ENCODE measurements at regions not wholly inside any gene's neighbourhood (a gene's known extent, or its start where the extent isn't known, plus 50 kb on each side); places are given as distances from the start of the nearest gene placed in this dataset.

DNA sequence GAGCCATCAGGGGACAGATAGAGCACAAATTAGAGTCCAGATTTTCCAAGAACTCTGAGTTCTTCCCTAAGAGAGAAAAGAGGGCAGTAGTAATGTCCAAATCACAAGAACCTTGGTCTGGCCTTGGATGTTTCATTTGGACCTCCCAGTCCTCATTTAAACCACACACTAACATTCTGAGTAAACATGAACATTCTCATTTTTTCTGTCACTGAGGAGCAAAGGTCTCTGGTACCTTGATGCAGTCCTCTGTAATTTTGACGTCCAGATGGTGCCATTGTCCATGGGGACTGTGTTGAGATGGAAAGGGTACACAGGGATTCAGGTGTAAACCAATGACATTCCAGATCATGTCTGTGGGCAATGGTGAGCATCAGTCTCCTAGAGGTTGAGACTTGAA lies 225.4 kb upstream of the PHYHIPL start:
- Mint-ChIP-seq H3K4me1 (no peaks in the 10 kb centered on the region), H3K27ac (no peak overlapping the region), H3K27me3 (no peaks in the 10 kb centered on the region), H3K4me3 (no peak overlapping the region), H3K9me3 (peaks cover 0 to 2% (median 0%) of the 10 kb centered on the region in 3 donors), H3K36me3 (no peaks in the 10 kb centered on the region)

GRCh38 chr10:58951746-58952145 lies 224.7 kb upstream of the PHYHIPL start:
- no peaks in the 10 kb centered on the region for H3K9me3 Mint-ChIP-seq
- H3K36me3 Mint-ChIP-seq, result no peaks in the 10 kb centered on the region
- no peaks in the 10 kb centered on the region for H3K27me3 Mint-ChIP-seq
- no peak overlapping the region for H3K4me3 Mint-ChIP-seq
- H3K27ac Mint-ChIP-seq, result no peak overlapping the region
- no peaks in the 10 kb centered on the region for H3K4me1 Mint-ChIP-seq

- Mint-ChIP-seq H3K4me3 (no peak overlapping the region), H3K27ac (no peak overlapping the region), H3K9me3 (peaks cover 0 to under 1% (median 0%) of the 10 kb centered on the region in 3 donors), H3K4me1 (no peaks in the 10 kb centered on the region), H3K36me3 (no peaks in the 10 kb centered on the region), H3K27me3 (no peaks in the 10 kb centered on the region)
Measured at GRCh38 chr10:58952162-58952601, 224.3 kb upstream of the PHYHIPL start.

DNA sequence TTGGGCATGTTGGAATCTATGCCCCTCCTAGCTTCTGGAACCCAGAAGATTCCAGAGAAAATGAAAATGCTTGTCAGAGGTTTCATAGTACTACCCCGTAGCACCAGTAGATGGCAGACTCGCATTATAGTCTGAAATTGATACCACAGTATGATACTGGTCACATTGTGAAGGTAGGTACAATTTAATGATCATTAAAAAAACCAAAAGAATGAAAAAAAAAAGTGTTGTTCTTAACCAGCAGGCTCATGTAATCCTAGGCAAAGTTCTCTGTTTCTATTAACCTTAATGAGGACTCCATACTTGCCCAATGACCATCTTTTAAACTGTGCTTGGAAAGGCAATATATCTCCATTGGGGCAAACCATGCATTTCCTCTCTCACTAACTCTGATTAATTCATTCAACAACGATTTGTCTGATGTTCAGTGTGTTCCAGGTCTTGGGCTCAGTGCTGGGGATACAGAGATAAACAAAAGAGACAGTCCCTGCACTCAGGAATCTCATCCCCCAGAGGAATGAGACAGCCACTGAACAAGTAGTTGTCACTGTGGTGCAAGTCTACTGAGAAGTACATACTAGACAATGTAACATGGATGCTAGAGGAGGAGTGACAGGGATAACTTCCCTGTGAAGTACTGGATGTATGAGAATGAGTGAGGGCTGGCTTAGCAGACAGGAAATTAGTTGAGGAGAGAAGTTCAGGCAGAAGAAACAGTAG lies 223.5 kb upstream of the PHYHIPL start:
- no peaks in the 10 kb centered on the region for H3K36me3 Mint-ChIP-seq
- H3K27ac Mint-ChIP-seq, result peak overlapping the region in 1 of 3 donors; percentile 57
- H3K4me3 Mint-ChIP-seq, result no peak overlapping the region
- no peaks in the 10 kb centered on the region for H3K4me1 Mint-ChIP-seq
- H3K9me3 Mint-ChIP-seq, result peaks cover 0 to 2% (median 0%) of the 10 kb centered on the region in 3 donors
- no peaks in the 10 kb centered on the region for H3K27me3 Mint-ChIP-seq

- H3K4me1 Mint-ChIP-seq, result no peaks in the 10 kb centered on the region
- H3K36me3 Mint-ChIP-seq, result no peaks in the 10 kb centered on the region
- peaks cover 0 to 2% (median 0%) of the 10 kb centered on the region in 3 donors for H3K9me3 Mint-ChIP-seq
- H3K27me3 Mint-ChIP-seq, result no peaks in the 10 kb centered on the region
- no peak overlapping the region for H3K4me3 Mint-ChIP-seq
- no peak overlapping the region for H3K27ac Mint-ChIP-seq
Measured at GRCh38 chr10:58954178-58954577, 222.3 kb upstream of the PHYHIPL start.

- peaks cover 0 to 2% (median 0%) of the 10 kb centered on the region in 3 donors for H3K9me3 Mint-ChIP-seq
- H3K4me3 Mint-ChIP-seq, result no peak overlapping the region
- H3K36me3 Mint-ChIP-seq, result no peaks in the 10 kb centered on the region
- no peak overlapping the region for H3K27ac Mint-ChIP-seq
- H3K4me1 Mint-ChIP-seq, result no peaks in the 10 kb centered on the region
- no peaks in the 10 kb centered on the region for H3K27me3 Mint-ChIP-seq
Measured at GRCh38 chr10:58955615-58956014, 220.8 kb upstream of the PHYHIPL start.

DNA sequence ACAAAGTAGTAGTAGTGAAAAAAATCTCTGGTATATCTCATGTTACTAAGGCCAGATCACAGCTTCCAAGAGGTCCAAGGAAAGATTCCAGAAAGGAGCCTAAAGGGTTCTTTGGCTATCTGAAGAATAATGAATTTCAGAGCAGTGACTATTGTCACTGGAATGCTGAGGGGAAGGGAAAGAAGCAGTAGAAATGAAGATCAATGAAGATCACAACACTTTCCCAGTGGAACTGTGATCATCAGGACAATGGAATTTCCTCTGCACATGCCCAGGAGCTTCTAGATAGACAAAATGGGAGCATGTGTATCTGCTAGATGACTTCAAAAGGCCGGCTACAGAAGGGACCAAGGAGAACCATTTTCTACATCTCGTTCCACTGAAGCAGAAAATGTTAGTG lies 219.5 kb upstream of the PHYHIPL start:
- H3K27me3 Mint-ChIP-seq, result no peaks in the 10 kb centered on the region
- no peaks in the 10 kb centered on the region for H3K4me1 Mint-ChIP-seq
- no peak overlapping the region for H3K4me3 Mint-ChIP-seq
- H3K27ac Mint-ChIP-seq, result no peak overlapping the region
- no peaks in the 10 kb centered on the region for H3K36me3 Mint-ChIP-seq
- H3K9me3 Mint-ChIP-seq, result peaks cover 0 to 3% (median 0%) of the 10 kb centered on the region in 3 donors

DNA sequence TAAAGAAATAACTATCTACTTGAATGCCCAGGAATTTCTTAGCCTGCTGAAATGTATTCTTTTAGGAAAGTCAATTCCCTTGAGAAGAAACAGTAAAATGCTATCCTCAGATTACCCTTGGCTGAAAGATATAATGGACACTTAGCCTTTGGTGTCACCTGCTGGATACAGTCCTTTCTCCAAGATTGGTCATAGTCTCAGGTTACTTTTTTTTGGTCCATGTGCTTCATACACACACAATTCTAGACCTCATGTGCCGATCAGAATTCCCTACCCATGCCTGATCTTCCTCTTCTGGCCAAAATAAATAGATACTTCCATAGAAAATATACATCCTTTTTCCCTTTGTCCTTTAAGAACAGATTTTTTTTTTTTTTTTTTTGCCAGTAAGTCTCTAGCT lies 218.9 kb upstream of the PHYHIPL start:
- Mint-ChIP-seq H3K9me3 (peaks cover 0 to 3% (median 0%) of the 10 kb centered on the region in 3 donors), H3K4me3 (no peak overlapping the region), H3K36me3 (no peaks in the 10 kb centered on the region), H3K4me1 (no peaks in the 10 kb centered on the region), H3K27ac (no peak overlapping the region), H3K27me3 (no peaks in the 10 kb centered on the region)

DNA sequence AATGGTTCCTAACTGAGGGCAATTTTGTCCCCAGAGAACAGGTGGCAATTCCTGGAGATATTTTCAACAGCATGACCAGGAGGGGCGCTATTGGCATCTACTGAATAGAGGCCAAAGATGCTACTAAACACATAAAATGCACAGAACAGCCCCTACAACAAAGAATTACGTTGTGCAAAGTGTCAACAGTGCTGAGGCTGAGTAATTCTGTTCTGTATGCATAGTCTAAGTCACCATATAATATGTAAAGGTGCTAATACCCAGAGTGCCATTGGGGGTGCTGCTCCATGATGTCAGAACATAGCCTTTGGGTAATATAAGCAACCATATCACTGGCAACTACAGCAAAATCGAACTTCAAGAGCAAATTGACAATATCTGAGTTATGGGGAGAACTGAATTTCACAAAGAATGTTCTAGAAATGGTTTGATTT lies 213.3 kb upstream of the PHYHIPL start:
- Mint-ChIP-seq H3K27me3 (peaks cover 6% of the 10 kb centered on the region), H3K4me3 (no peak overlapping the region), H3K27ac (no peak overlapping the region), H3K9me3 (peaks cover 0 to 1% (median 0%) of the 10 kb centered on the region in 3 donors), H3K4me1 (no peaks in the 10 kb centered on the region), H3K36me3 (no peaks in the 10 kb centered on the region)

DNA sequence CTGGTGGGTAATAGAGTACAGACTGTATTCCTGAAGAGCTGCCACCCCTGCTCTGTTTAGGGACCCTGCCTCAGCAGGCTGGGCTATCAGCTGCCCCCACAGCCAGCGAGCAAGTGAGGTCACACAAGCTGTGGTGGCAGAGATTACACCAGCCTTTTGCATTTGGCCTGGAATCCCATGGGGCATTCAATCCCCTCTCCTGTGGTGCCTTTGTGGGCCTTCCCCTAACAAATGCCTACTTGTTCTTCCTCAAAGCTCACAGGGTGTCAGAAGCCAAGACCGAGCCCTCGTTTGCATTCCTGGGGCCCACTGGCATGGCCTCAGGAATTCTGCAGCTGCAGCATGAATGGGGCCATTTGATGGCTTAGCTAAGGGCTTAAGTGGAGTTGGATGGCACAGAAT lies 212.7 kb upstream of the PHYHIPL start:
- no peak overlapping the region for H3K27ac Mint-ChIP-seq
- peaks cover 6% of the 10 kb centered on the region for H3K27me3 Mint-ChIP-seq
- no peaks in the 10 kb centered on the region for H3K36me3 Mint-ChIP-seq
- H3K4me3 Mint-ChIP-seq, result no peak overlapping the region
- peaks cover 0 to 1% (median 0%) of the 10 kb centered on the region in 3 donors for H3K9me3 Mint-ChIP-seq
- no peaks in the 10 kb centered on the region for H3K4me1 Mint-ChIP-seq

DNA sequence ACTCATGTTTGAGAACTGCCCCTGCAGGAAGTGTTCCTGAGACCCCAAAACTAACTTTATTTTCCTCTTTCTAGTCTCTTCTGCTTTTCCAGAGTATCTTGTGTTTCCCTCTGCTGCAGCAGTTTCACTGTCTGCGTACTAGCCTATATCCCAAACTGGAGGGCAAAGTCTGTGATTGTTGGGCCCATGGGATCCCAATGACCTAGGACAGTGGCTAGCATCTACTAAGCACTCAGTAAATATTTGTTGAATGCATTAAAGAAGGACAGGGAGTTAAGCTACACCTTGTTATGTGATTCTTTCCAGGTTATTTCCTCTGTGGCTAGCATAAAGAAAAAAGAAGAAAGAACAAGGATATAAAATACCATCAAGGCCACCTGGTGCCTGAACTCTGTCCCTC lies 210.6 kb upstream of the PHYHIPL start:
- H3K27me3 Mint-ChIP-seq, result peaks cover 10% of the 10 kb centered on the region
- no peak overlapping the region for H3K4me3 Mint-ChIP-seq
- H3K36me3 Mint-ChIP-seq, result no peaks in the 10 kb centered on the region
- H3K4me1 Mint-ChIP-seq, result no peaks in the 10 kb centered on the region
- no peak overlapping the region for H3K27ac Mint-ChIP-seq
- peaks cover 0 to 2% (median 1%) of the 10 kb centered on the region in 3 donors for H3K9me3 Mint-ChIP-seq

- Mint-ChIP-seq H3K4me3 (no peak overlapping the region), H3K27me3 (peaks cover 10% of the 10 kb centered on the region), H3K27ac (no peak overlapping the region)
Measured at GRCh38 chr10:58967551-58968388, 208.7 kb upstream of the PHYHIPL start.

GRCh38 chr10:58968389-58968755 lies 208.1 kb upstream of the PHYHIPL start:
- Mint-ChIP-seq H3K36me3 (no peaks in the 10 kb centered on the region), H3K9me3 (peaks cover 0 to 2% (median 0%) of the 10 kb centered on the region in 3 donors), H3K4me3 (no peak overlapping the region), H3K27ac (no peak overlapping the region), H3K27me3 (peaks cover 10% of the 10 kb centered on the region), H3K4me1 (no peaks in the 10 kb centered on the region)

More at GRCh38 chr10:58967551-58968388, 208.7 kb upstream of the PHYHIPL start:
- Mint-ChIP-seq H3K9me3 (peaks cover 0 to 2% (median 0%) of the 10 kb centered on the region in 3 donors), H3K4me1 (no peaks in the 10 kb centered on the region), H3K36me3 (no peaks in the 10 kb centered on the region)

DNA sequence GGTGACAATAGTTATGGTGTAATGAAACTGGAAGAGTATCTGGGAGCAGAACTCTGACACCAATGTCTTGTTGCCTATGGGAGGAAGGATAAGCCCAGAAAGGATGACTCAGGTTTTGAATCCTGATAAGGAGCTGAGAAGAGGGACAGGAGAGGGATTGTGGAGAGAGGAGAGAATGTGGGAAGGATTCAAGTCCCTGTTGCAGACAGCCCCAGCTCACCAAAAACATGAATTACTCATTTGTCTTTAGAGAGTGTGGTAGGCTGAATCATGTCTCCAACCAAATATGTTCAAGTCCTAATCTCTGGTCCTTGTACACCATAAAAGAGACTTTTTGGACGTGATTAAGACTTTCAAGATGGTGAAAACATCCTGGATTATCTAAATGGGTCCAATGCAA lies 206.9 kb upstream of the PHYHIPL start:
- no peaks in the 10 kb centered on the region for H3K4me1 Mint-ChIP-seq
- H3K27ac Mint-ChIP-seq, result no peak overlapping the region
- H3K9me3 Mint-ChIP-seq, result peaks cover 0 to 2% (median 0%) of the 10 kb centered on the region in 3 donors
- H3K27me3 Mint-ChIP-seq, result peaks cover 10% of the 10 kb centered on the region
- H3K4me3 Mint-ChIP-seq, result no peak overlapping the region
- no peaks in the 10 kb centered on the region for H3K36me3 Mint-ChIP-seq

DNA sequence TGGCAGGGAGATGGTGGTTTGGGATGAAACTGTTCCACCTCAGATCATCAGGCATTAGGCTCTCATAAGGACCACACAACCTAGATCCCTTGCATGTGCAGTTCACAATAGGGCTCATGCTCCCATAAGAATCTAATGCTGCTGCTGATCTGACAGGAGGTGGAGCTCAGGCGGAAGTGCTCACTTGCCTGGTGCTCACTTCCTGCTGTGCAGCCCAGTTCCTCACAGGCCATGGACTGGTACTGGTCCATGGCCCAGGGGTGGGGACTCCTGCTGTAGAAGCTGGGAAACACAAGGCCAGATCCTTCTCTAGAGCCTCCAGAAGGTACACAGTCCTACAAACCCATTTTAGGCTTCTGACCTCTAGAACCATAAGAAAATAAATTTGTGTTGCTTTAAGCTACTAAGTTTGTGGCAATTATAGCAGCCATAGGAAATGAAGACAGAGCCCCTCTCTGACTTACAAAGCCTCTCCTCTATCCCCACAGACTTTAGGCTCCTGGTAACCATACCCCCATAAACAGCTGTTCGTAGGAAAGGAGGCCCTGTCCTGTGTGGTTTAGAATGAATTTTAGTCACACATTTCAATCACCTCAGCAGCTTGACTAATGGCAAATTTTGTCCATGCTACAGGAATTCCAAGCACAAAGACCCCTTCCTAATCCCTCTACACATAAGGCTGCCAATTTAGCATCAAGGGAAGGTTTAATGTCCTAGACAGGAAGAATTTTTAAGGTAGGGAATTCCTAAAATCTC lies 206.1 kb upstream of the PHYHIPL start:
- Mint-ChIP-seq H3K4me1 (no peaks in the 10 kb centered on the region), H3K4me3 (no peak overlapping the region), H3K36me3 (no peaks in the 10 kb centered on the region), H3K9me3 (peaks cover 0 to 2% (median 0%) of the 10 kb centered on the region in 3 donors), H3K27ac (no peak overlapping the region), H3K27me3 (peaks cover 10% of the 10 kb centered on the region)

Data from IgD-negative memory B cell (primary cell).